NOMO-1 (cell line): ENCODE measurements at regions not wholly inside any gene's neighbourhood (a gene's known extent, or its start where the extent isn't known, plus 50 kb on each side); places are given as distances from the start of the nearest gene placed in this dataset.

Experiments used
- DNase-seq, 2 experiments: peaks; one replicate each; lab custom pipeline; 2025; ENCODE audit not compliant: unreplicated experiment in 2 of 2; lab: John Stamatoyannopoulos, UW

GRCh38 chr12:67525617-67525884 lies 123.0 kb upstream of the DYRK2 start:
- no peak for DNase-seq

- DNase-seq = peak in 1 of 2 experiments; percentile 15
Measured at GRCh38 chr12:67526129-67526528, 122.4 kb upstream of the DYRK2 start.

GRCh38 chr12:67531051-67531450 lies 117.5 kb upstream of the DYRK2 start:
- no peak for DNase-seq

DNA sequence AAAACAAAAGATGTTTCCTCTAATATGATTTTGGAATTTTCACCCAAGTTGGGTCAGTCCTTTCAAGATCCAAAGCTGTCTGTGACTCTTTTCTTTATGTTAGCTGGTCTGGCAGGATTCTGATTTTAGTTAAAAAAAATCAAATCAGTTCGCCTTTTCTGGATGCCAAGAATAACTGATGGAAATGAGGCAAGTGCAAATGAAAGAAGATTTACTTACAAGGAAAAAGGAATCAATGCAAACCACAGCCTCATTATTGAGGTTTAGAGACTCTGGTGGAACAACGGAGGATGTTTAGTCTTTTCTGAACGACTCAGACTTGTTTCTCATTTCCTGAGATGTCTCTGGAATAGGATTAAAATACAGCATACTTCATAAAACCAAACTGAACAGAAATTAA lies 117.0 kb upstream of the DYRK2 start:
- no peak for DNase-seq

DNA sequence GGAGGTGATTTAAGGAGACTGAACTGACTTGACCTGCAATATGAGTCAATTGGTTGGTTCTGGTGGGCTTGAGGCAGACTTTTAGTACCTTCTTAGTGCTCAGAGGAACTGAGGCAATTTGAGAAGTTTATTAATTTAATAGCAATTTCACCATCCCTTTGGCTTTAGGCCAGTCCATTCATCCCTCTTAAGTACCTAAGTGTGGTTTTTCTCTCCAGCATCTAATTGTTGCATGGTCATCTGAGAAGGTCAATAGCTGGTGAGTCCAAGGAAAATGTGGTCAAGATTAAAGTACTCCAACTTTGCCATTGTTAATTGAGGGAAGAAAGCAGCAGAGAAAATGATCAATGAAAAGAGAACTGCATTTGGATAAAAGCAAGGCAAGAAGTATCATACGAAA lies 115.4 kb upstream of the DYRK2 start:
- DNase-seq = no peak

GRCh38 chr12:67534046-67534445 lies 114.5 kb upstream of the DYRK2 start:
- DNase-seq = no peak

DNA sequence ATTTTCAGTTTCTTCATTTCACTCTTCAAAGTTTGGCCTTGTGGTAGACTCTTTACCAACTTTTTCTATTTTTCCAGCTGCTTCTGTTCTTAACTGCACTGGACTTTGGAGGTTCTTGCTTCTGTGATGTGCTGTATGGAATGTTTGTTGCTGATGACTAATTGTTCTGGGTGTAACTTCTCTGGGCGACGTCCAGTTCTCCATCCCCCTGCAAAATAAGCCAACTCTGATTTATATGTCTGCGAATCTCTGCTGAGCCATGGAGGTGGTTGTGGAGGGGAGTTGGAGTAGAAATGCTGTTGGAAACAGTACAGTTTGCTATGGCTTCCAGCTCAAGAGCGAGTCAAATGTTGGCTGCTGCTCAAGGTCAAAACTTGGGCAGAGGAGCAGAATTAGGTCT lies 113.9 kb upstream of the DYRK2 start:
- DNase-seq = no peak

- DNase-seq = no peak
Measured at GRCh38 chr12:67535176-67535575, 113.4 kb upstream of the DYRK2 start.

DNA sequence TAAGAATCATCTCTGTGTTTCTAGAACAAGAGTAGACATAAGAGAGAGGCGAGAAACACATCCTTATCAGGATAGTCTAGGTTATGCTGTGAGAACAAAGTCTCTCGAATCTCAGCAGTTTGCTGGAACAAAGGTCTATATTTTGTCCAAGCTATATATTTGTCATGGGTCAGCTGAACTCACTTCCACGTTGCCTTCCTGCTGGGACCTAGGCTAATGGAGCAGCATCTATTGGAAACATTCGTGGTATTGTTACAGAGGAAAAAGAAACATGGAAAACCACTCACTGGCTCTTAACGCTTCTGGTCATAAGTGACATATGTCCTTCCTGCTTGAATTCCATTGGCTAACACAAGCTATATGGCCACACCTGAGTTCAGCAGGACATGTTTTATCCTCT lies 112.6 kb upstream of the DYRK2 start:
- no peak for DNase-seq

DNA sequence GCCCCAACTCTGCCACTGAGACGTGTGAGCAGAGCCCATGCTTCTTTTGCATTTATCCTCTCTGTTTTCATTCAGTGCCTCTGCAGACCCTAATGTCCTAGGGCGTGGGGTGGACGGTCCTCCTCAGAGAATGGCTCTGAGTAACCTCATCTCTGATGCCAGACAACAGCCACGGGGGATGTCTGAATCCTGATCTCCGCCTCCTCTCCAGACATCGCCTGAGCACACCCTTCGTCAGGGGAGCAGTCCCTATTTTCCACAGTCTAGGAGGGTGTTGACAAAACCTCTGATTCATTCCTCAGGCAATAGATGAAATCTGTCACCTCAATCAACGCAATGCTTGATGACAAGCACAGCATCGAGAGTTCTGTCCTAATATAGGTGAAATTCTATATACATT lies 109.2 kb upstream of the DYRK2 start:
- DNase-seq = no peak

GRCh38 chr12:67539946-67540345 lies 108.6 kb upstream of the DYRK2 start:
- no peak for DNase-seq

GRCh38 chr12:67540920-67541624 lies 107.5 kb upstream of the DYRK2 start:
- no peak for DNase-seq

GRCh38 chr12:67541625-67541991 lies 106.9 kb upstream of the DYRK2 start:
- no peak for DNase-seq

DNA sequence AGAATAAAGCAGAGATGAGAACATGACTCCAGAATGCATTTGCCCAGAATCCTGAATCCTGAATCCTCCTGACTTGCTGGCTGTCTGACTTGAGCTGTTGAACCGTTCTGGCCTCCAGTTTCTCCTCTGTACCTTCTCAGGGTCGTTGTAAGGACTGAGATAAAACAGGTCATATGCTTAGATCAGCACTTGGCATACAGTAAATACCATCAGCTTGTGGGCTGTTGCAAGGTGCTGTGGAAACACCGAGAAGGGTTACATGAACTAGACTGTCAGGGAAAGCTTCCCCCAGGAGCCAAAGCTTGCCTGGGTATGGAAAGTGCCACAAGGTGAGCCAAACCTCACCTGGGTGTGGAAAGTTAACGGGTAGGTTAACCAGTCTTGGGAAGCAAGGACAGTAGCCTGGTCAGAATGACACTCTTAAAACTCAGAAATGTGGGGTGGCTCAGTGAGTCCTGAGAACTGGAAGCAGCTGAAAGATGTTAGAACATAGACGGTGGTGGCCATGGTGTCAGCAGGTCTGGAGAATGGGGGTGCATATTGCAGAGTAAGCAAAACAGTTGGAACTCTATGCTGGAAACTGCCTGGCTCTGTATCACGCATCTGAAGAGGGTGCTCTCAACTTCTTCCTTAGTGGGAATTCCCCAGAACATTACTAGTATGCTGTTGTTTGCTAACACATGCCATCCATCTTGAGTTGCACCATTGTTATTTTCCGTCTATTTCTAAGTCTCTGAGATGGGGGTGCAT lies 105.3 kb upstream of the DYRK2 start:
- no peak for DNase-seq

- no peak for DNase-seq
Measured at GRCh38 chr12:67545298-67545697, 103.2 kb upstream of the DYRK2 start.

DNA sequence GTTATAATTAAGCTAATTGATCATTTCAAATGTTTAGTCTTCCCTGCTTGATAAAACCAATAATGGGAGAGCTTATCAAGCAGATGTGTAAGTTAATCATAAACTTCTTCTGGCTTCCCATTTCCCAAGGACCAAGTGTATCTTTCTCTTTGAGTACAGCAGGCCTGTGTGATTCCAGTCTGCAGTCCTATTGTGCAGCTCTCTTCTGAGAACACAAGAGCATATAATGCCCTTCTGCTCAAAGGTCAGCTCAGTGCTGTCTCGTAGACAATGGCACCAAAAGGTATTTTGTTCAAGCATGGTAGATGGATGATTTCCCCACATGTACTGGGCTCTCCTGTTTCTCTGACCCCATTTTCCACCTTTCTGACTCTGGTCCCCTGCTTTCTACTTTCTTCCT lies 101.8 kb upstream of the DYRK2 start:
- no peak for DNase-seq

DNA sequence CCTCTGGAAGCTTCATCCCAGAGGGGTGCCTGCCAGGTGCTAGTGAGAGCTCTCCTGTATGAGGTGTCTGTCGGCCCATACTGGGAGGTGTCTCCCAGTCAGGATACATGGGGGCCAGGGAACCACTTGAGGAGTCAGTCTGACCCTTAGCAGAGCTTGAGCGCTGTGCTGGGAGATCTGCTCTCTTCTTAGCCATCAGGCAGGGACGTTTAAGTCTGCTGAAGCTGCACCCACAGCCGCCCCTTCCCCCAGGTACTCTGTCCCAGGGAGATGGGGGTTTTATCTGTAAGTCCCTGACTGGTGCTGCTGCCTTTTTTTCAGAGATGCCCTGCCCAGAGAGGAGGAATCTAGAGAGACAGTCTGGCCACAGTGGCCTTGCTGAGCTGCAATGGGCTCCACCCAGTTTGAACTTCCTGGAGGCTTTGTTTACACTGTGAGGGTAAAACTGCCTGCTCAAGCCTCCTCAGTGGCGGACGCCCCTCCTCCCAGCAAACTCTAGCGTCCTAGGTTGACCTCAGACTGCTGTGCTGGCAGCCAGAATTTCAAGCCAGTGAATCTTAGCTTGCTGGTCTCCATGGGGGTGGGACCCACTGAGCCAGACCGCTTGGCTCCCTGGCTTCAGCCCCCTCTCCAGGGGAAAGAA lies 93.3 kb upstream of the DYRK2 start:
- DNase-seq = peak in 1 of 2 experiments; percentile 15

DNA sequence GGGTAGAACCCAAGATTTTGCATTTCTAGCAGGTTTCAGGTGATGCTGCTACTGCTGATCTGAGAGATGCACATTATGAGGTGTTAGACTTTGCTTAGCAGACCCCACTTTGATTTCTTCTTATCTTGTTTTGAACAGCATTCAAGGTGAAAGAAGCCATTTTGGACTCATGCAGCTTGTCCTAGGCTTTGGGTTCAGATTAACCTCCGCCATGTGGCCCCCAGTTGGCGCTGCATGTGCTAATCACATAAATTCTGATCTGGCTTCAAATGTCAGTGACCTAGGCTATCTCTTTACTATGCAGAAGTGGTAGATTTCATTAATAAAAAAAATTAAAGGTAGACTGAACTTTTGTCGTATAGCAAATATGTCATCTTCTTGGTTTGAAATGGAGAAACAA lies 89.8 kb upstream of the DYRK2 start:
- DNase-seq = no peak

- DNase-seq = no peak
Measured at GRCh38 chr12:67559751-67560150, 88.8 kb upstream of the DYRK2 start.

DNA sequence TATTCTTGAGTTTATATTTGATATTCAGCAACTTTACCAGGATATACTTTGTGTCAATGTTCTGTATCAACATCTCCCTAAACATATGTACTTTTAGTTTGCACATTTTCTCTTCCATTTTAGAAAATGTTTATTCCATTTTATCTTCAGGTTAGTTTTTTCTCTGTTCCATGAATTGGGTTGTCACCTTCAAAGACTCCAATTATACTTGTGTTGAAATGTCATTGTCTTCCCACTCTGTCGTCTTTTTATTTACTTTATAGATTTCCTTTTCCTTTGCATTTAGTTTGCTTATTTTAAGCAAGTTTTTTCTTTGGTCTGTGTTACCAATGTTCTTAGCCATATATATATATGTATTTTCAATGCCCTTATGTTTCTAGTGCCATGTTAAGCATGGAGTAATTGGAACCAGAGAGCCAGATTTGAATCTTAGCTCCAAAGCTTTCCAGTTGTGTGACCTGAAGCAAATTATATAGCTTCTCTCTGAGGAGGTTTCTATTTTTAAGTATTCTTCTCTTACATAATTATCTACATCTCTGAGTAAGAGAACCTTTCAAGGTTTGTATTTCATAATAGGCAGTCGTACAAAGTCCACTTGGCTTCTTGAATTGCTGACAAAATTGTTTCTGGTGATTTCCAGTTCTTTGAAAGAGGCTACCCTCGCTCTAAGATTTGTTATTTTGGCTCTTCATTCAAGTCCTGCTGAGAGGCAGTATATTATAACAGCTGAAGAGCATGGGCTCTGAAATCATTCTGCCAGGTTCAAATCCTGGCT lies 85.8 kb upstream of the DYRK2 start:
- DNase-seq = peak; percentile 34 to 78

DNA sequence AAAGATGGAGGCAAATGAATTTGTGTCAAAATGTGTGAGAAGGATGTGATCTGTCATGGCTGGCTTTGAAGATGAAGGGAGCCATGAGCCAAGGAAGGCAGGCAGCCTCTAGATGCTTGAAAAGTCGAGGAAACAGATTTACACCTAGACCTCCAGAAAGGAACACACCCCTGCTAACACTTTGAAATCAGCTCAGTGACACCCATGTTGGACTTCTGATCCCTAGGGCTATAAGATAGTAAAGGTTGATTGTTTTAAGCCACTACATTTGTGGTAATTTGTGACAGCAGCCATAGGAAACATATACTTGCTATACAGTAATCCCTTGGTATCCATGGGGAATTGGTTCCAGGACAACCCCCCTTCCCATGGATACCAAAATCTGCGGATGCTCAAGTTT lies 80.5 kb upstream of the DYRK2 start:
- no peak for DNase-seq

DNA sequence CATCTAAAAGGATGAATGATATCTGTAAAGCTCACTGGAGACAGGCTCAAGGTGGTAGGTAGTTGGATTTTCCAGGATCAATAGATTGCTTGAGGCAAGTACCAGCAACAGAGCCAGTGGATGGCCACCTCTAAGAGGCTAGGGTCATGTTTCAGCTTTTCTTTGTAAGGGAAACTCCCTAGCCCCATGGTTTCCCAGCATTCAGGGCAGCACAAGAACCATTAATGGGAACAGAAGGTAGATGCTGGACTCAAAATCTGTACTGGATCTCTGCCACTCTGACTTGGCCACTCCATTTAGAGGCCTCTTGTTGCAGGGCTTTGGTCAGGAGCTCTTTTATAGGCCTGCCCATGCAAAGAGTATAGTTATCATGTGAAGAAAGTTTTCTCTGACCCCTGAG lies 76.1 kb upstream of the DYRK2 start:
- no peak for DNase-seq
